GM19372 (cell line): ENCODE measurements at regions not wholly inside any gene's neighbourhood (a gene's known extent, or its start where the extent isn't known, plus 50 kb on each side); places are given as distances from the start of the nearest gene placed in this dataset.
A peak's percentile ranks its signal among the peaks of the same experiment; 100 is the strongest.

Source experiments
- ATAC-seq: cut with Tn5 transposase; IDR thresholded peaks from one replicate; pipeline ENCODE4 v1.9.1; 2021; ENCODE audit warnings: mild to moderate bottlenecking, low read depth, moderate library complexity; ENCODE audit not compliant: unreplicated experiment

GRCh38 chr11:88231894-88232482, 56.7 kb upstream of the RAB38 start:
- peak; percentile 97 for ATAC-seq

DNA sequence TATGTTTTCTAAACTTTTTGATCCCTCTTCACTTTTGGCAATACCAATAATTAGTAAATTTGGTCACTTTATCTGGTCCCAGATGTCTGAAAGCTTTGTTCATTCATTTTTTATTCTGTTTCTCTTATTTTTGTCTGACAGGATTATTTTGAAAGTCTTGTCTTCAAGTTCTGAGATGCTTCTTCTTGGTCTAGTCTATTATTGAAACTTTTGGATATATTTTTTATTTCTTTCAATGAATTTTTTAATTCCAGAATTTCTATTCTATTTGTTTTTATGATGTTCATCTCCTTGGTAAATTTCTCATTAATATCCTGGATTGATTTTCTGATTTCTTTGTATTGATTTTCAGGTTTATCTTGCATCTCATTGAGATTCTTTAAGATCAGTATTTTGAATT, 54.1 kb upstream of the RAB38 start:
- no peak for ATAC-seq
